Inferior parietal cortex (tissue), 1 donor: ENCODE measurements at regions not wholly inside any gene's neighbourhood (a gene's known extent, or its start where the extent isn't known, plus 50 kb on each side); places are given as distances from the start of the nearest gene placed in this dataset.

Experiments
- DNase-seq: peaks from one replicate; pipeline ENCODE4 v3.0.0-alpha.2; 2016; ENCODE audit errors: extremely low spot score

DNA sequence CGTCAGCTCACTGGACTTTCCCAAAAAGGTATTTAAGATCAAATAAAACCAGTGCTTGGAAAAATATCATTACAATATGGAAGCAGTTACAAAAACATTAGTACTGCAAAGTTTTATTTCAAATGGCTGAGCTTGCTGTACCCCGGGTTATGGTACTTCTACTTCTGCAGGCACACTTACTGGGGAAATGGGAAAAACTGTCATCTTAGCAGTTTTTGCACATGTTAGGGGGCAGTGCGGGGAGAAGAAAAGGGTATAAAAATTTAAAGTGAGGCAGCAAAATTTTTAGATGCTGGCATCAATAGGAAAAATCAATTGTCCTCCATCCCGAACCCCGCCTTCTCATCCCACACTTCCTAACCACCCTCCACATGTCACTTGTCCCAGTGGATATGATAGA, 133.4 kb downstream of the ATG4C start:
- DNase-seq, result no peak

DNA sequence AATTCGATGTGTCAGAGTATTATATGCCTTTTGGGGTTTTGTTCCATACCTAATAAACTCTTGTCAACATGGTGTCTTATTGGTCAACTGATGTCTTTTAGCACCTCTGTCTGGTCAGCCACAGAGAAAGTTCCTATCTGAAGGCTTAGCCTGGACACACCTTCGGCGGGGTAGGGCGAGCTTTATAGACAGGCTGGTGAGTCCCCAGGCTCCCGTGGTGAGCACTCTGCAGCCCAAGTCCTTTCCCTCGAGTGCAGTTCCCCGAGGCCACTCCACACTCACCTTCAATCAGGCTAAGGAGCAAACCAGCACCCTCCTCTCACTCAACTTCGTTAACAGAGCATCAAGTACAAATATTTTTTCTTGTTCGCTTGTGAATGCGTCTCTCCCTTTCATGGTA, 133.9 kb downstream of the ATG4C start:
- no peak for DNase-seq

DNA sequence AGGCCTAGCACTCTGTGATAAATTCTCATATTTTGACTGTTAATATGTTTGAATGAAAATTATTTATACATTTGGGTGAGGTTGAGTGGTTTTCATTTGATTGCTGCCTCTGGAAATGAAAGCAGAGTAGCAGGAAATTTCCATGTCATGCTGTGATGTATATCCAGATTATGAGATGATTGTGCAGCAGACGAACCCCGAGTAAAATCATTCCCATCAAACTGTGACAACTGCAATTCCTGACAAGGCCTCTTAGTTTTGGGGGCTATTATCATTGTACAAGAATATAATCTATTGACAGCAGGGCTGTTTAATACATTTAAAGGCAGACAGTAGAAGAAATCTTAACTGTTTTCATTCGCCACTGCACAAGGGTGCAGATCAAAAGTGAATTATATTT, 134.8 kb downstream of the ATG4C start:
- DNase-seq, result no peak

DNA sequence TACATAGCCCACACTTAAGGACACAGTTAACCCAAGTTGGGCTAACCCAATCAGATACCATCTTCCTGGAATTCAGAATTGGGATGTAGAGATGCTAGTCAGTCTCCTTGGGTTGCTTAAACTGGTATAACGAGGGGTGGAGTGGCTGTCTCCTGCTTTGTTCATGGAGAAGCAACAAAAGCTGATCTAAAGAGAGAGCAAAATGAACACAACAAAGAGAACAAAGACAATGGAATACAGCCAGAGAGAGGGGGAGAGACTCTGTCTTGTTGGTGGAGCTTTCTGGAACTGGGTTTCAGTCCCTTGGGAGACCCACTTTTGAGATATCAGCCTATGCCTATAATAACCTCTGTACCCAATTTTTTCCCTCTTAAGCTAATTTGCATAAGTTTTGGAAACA, 138.1 kb downstream of the ATG4C start:
- DNase-seq, result no peak

DNA sequence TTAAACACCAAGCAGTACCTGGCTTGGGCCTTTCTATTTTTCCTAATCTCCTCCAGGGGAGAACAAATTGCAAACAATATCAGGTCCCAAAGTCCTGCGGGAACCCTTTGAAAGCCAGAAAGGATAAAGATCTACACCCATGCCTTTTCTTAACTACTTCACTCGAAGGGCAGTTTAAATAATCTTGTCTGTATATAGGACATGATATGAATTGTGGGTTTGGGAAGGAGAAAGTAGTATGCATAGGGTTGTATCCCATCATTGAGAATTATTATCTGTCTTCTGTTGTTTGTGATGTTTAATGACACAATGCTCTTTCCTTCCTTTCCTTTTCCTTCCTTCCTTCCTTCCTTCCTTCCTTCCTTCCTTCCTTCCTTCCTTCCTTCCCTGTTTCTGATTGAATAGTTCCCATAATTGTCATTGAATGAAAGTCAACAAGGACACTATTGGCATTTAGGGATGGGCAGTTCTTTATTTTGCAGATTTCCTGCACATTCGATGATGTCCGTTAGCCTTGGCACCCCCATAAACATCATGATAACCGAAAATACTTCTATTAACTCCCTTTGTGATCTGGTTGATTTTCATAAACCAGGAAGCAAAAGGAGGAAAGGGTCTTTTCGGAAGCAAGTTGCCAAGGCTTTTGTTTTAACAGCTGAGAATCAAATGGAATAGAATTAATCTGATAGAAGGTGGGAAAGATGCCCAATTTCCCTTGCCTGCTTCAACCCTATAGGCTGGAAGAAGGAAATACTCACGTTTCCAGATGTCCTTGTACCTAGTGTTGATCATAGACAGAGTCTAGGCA, 141.3 kb downstream of the ATG4C start:
- DNase-seq, result no peak

DNA sequence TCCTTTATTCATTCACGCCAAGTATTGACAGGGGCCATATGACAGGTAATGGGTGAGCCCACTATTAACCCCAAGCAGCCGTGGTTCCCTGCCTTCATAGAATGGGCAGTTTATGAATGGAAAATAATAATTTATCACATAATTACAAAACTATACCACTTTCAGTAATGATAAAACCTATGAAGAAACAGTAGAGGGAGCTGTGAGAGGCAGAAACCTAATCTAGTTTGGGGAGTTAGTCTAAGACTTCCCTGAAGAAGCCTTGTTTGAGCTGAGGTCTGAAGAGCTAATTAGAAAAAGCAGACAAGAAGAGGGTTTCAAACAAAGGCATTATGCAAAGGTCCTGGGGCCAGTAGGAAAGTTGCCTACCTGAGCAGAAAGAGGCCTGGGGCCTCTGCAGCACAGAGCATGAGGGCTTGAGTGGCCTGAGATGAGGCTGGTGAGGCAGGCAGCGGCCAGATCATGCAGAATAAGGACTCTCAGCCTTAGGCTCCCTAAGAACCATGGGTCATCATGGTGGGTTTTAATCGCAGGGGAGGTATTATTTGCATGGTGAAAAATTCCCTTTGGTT, 142.8 kb downstream of the ATG4C start:
- DNase-seq, result no peak

DNA sequence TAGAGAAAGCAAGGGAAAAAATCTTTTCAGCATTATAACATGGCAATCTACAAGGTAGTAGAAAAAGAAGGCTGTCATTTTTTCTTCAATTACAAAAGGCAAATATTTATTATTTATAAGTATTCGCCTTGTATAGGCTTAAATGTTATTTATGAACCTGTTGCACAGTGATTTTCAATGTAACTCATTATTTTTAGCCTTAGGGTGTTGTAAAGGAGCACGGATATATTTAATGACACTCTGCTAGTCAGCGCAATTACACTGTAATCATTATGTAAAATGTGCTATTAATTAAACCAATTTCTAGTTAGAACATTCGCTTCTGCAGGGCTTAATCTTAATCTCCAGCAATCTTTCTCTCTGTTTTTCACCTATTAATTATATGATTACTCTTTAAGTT, 145.0 kb downstream of the ATG4C start:
- no peak for DNase-seq

DNA sequence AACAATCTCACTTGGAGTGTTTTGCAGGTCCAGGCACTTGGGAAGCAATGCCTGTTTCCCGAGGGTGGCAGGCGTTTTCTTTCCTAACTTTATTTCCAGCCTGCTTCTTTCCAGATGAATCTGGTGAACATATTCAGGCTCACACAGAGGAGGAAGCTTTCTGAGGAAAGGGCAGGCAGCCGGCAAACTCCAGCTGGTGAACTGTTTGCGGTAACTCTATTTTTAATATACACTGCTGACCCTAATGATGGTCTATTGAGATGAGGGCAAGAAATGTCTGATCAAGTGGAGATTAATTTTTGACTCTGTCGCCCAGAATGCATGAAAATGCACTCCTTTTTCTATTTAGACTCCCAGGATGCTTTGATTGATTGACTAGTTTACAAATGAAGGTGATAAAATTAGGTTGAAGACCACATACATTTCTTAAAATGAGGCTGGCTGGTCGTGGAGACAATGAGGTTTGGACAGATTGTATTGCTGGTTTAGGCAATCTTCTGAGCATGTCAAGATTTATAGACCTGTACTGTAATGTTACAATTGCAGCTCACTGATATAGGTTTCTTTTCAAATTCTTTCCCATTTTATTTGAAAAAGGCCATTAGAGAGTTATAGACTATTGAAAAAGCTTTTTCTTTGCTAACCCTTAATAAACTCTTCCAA, 153.8 kb downstream of the ATG4C start:
- DNase-seq, result no peak

DNA sequence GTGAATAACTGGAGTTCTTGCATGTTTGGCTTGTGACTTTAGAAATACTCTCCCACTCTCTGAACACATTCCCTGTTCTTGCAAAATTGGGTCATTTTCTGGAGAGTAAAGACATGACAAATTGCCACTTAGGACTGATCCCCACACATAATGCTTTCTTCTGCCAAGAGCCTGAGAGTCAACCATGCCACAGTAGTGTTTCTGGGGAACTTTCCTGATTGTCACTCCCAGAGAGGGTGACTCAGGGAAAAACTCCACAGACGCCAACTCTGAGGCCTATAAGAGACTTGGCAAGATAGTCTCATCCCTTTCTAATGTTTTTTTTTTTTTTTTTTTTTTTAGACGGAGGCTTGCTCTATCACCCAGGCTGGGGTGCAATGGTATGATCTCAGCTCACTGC, 157.8 kb downstream of the ATG4C start:
- no peak for DNase-seq

DNA sequence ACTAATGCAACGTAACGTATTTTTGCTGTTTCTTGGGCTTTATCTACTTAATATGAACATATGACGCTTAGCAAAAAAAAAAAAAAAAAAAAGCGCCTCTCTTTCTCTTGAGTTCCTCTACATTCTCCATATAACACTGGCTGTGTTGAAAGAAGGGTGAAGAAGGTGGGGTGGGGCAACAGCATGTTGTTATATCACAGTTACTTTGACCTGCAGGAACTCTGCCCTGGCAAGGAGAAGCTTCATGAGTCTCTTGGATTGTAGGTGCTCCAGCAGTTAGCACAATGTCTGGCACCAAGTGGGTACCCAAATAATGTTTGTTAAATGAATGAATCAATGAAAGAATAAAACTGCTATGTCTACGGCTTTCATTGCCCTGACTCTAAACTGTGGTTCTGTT, 162.6 kb downstream of the ATG4C start:
- DNase-seq, result no peak

DNA sequence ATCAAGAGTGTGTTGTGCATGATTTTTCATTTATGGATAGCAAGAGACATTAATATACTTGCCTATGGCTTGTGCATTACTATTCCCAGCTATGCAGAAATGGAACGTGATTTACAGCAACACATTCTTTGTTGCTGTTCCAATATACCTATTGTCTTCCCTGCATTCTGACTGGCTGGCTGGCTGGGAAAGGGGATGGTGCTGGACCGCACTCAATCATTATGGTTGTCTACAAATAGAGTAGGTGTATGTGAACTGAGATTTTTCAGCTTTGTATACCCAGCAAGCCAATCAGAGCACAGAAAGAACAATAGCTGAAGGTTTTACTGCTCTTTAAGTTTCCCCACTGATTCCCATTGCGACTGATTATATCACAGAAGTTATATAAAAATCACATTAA, 167.5 kb downstream of the ATG4C start:
- no peak for DNase-seq

DNA sequence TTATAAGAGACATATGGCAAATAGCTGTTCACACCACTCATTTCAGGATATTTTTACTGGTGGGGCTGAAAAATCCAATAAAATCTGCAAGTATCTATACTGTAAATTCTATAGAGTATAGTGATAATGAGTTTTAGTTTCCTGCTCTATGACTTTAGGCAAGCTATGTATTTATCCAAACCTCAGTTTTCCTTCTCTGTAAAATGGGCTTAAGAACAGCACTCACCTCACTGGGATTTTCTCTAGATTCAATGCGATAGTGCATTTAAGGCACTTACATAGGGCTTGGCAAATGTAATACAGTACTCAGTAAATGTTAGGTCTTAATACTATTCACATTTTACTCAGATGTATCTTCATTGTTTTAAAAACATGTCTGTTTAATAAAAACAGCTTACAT, 168.7 kb downstream of the ATG4C start:
- DNase-seq, result no peak

DNA sequence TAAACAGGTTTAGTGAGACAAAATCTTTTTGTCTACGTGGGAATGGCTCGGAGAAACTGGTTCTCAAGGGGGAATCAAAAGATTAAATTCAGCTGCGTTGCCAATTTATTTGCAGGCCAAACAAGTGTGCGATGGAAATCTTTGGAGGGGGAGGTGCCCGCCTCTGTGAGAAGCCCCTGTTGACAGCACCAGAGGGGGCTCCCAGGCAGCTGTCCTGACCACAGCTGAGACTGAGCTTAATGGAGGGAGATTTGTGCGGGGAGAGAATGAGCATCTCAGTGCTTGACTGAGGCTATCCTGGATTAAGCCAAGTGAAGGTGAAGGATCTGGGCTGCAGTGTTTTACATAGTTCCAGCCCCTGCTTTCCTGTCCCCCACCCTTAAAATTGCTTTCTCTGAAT, 169.7 kb downstream of the ATG4C start:
- DNase-seq, result no peak

DNA sequence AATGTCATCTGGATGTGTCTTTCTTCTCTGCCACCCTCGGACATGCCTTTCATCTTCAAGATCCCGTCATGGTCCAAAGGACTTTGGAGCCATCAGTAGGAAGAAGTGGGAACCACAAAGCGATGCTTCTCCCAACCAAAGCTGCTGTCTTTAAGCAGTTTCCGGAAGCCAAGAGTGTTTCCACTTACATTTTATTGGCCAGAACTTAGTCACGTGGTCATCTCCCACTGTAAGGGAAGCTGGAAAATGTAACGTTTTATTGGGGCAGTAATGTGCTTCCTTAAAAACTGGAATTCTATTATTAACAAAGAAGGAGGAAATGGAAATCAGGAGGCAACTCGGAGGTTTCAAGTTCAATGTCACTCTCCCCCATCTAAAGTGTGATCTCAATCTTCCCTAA, 170.8 kb downstream of the ATG4C start:
- no peak for DNase-seq

DNA sequence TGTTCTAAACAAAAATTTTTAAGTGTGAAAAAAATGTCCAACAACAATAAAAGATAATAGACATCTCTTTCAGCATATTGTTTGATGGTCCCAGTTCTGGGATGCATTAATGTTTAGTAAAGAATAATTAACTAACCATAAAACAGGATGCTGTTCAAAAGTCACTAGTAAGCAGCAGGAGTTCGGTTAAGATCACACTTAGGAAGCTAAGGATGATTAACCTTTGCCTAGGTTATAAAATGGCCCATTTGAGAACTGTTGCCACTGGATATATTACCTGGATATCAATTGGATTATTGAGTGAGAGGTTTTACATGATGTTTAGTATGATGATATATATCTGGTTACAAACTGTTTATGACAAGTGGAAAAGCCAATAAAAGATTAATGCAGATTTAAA, 171.7 kb downstream of the ATG4C start:
- DNase-seq, result no peak

DNA sequence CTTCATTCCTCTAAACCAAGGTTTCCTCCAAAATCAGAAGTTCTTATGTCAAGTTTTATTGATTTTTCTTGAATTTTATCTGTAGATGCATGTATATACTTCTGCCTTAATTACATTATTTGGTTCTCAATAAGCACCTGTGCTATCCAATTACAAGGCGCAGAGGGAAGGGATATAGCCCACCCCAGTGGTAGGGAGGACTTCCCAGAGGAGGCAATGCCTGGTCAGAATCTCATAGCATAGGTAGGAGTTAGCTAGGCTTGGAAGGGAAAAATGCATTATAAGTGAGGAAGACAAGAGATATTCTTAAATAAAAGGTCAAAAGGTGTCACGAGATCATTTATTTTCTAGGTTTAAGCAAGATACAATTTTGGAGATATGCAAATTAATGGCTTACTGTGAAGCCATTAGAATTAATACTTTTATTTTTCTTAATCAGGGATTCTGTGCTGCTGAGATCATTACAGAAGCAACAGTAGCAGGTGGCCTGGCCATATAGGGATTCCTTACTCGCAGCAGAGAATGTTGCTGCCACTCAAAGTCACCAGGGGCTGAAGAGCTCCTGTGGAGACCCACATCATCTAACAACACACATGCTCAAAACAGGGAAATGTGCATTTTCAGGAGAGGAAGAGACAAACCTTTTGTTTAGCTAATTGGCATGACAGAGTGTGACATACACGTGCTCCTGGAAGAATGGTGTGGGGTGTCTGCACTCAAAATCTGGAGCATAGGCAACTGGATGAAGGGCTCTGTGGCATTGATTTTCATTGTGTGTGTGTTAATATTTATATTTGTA, 178.3 kb downstream of the ATG4C start:
- DNase-seq, result no peak

DNA sequence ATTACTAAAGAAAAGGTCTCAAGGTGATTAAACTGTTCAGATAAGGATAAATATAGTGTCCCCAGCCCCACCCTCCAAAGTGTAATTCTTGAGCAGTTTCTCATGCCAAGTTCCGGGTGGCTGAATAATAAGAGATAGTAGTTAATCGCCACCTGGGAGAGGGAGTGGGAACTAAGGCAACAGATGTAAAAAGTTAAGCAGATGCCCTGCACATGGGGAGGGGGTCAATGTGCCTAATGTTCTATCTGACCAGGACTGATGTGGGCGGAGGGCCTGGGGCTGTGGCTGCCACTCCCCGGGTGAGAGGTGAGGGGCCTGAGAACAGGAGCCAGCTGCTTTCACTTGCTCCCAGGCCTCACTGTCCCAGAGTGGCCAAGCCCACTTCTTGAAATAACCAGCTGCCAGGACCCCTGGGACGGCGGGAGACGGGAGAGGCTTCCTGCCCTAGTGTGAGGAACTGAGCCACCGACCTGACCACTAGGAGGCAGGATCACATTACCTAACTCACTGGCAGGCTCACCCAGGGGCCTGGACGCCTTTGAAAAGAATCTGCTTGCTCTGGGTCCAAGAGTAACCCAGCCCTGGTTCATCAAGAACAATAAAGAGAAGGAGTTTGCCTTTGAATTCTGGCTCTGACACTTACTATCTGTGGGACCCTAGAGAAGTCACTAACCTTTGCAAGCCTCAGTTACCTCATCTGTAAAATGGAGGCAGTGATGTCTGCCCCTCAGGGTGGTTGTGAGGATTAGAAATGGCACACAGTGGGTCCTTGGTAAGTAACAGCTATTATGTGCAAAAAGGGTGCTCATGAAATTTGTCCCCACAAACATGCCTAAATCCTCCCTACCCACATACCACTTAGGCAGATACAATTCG, 179.2 kb downstream of the ATG4C start:
- DNase-seq, result no peak

DNA sequence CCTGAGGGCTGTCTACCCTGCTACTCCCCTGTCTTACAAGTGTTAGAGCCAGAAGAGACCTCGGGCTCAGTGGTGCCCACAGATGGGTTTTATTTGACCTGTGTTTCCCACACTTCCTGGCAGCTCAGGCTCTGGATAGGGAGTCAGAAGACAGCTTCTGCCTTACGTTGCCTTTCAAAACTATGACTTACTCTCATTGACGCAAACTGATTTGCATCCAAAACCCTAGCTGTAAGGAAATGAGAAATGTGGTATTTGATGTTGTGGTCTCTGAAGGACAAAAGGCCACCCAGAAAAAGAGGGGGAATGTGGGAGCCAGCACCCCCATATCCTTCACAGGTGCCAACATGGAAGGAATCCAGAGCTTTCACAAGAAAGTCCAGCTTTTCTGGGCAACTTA, 180.2 kb downstream of the ATG4C start:
- DNase-seq, result no peak

DNA sequence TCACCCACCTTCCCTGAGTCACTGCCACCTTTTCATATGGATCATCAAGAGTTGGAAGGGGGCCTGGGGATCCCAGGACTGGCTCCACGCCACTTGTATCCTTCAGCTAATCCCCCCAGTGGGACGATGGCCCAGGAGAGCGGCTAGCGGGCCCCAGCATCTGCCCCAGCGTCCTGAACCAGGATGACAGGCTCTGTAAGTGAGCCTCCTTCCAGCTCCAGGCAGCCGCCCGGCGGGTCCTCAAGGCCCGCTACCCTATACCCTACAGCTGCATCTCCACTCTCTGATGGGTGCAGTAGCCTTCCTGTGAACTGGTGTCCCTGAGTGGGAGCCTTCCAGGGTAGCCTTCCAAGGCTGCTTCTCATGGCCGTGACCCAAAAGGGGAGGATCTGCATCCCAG, 183.1 kb downstream of the ATG4C start:
- no peak for DNase-seq

DNA sequence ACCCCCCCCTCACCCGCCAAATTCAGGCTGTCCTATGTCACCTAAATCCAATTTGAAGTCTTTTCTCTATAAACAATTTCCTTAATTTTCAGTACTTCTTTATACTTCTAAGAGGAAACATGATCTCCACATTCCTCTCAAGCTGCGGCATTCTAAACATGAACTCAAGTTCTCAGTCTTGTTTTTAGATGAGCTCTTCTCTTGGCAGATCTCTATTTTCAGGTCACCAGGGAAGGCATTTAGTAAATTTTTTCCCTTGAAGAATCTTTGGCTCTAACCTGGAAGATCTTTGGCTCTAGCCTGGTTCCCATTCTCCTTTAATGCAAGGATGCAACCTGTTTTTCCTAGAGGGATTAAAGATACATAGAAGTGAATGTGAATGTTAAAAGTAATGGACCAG, 193.4 kb downstream of the ATG4C start:
- DNase-seq, result no peak

DNA sequence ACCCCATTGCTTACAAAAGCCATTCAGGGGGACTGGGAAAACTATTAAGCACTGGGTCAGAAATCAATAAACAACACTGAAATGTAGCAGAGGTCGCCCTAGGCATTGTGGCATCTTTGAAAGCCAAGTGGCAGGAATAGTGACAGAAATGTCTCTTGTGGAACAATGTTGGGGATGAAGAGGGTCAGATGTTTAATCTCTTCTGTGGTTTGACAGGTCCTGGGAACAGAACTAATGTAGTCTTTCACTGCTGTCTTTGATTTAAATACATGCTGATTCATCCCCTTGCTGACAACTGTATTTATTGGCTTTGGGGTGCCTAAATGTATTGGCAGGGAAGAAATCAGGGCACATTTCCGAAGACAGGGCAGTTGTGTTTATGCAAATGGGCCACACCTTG, 194.8 kb downstream of the ATG4C start:
- no peak for DNase-seq

DNA sequence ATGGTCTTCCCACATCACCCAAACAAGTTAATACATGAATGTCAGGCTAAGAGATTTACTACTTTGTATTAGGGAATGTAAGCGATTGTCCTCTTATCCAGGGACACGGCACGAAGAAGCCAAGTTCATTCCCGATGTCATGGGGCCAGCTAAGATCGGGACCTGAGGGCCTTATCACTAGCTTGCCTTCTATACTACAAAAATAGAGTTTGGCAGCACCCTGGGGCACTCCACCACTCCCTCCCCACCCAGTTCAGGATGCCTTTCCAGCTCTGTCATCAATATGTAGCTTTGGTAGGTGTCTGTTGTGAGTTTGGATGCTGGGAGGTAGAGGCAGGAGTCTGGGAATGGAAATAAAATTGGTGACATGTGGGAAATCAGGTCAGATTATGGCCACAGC, 197.5 kb downstream of the ATG4C start:
- no peak for DNase-seq
